Sigmoid colon (tissue), 6 donors: ENCODE measurements at regions not wholly inside any gene's neighbourhood (a gene's known extent, or its start where the extent isn't known, plus 50 kb on each side); places are given as distances from the start of the nearest gene placed in this dataset.

Experiments used
- DNase-seq: peaks from one replicate; pipeline ENCODE4 v3.0.0-alpha.2; 2019
- H3K27ac ChIP-seq, 4 donors: fragments of 200-600 bp; sonication (generic); one replicate each; pipeline ENCODE4 v1.5.1; 2016 to 2019; ENCODE audit warnings: mild to moderate bottlenecking in 1 of 4
- H3K27me3 ChIP-seq, 3 donors: fragments of 200-600 bp; sonication (generic); one replicate each; pipeline ENCODE4 v1.5.1; 2019; ENCODE audit warnings: mild to moderate bottlenecking in 1 of 3
- H3K36me3 ChIP-seq, 4 donors: fragments of 200-600 bp; sonication (generic); one replicate each; pipeline ENCODE4 v1.5.1; 2016 to 2019
- H3K4me1 ChIP-seq, 4 donors: fragments of 200-600 bp; sonication (generic); one replicate each; pipeline ENCODE4 v1.5.1; 2017 to 2019
- H3K4me3 ChIP-seq, 4 donors: fragments of 200-600 bp; sonication (generic); one replicate each; pipeline ENCODE4 v1.5.1; 2017 to 2019; ENCODE audit warnings: mild to moderate bottlenecking in 2 of 4, moderate library complexity in 1 of 4
- H3K9me3 ChIP-seq, 4 donors: fragments of 200-600 bp in 3 of 4; sonication (generic) in 3 of 4; one replicate each; pipeline versions ENCODE4 v1.5.1 to v1.6.1; 2013 to 2019
- CTCF ChIP-seq, 4 experiments: fragments of 450-650 bp in 3 of 4; fragments of 200-600 bp in 1 of 4; IDR thresholded peaks; one replicate each; pipeline ENCODE4 v1.5.1; 2016 to 2019; ENCODE audit warnings: antibody characterized with exemption in 4 of 4, mild to moderate bottlenecking in 3 of 4, moderate library complexity in 2 of 4
- EP300 ChIP-seq, 4 donors: sonication (generic); formaldehyde crosslinking; IDR thresholded peaks; one replicate each; pipeline ENCODE4 v1.6.1; 2017; ENCODE audit warnings: antibody characterized with exemption in 4 of 4
- POLR2A ChIP-seq, 2 donors: fragments of 450-650 bp; IDR thresholded peaks; one replicate each; pipeline ENCODE4 v1.6.1; 2016; ENCODE audit warnings: antibody characterized with exemption in 2 of 2, mild to moderate bottlenecking in 2 of 2, moderate library complexity in 2 of 2
- POLR2AphosphoS5 ChIP-seq, 4 donors: sonication (generic); formaldehyde crosslinking; IDR thresholded peaks; one replicate each; pipeline ENCODE4 v1.6.1; 2017; ENCODE audit warnings: antibody characterized with exemption in 4 of 4
- WGBS, 2 donors: extraction: QIAGEN DNeasy Blood & Tissue Kit; methylation state at CpG; one replicate each; pipeline ENCODE4 v1.1.7; 2013; 5-methylcytosine and 5-hydroxymethylcytosine counted together
- intact Hi-C: fragments of 100-400 bp; cut with DNase I; formaldehyde crosslinking; loops from one replicate; pipeline ENCODE4 v1.15.1; 2023
- donor health status: healthy with polysubstance abuse.
- donor health status: healthy.

- Histone ChIP-seq H3K4me3 (no peak overlapping the region), H3K27ac (no peak overlapping the region), H3K9me3 (no peaks in the 10 kb centered on the region), H3K36me3 (no peaks in the 10 kb centered on the region), H3K4me1 (no peaks in the 10 kb centered on the region), H3K27me3 (no peaks in the 10 kb centered on the region)
- no peak for TF ChIP-seq POLR2AphosphoS5 (IDR thresholded peaks at IDR 0.05)
- no peak for TF ChIP-seq EP300 (IDR thresholded peaks at IDR 0.05)
- TF ChIP-seq CTCF (IDR thresholded peaks at IDR 0.05), result no peak
- TF ChIP-seq POLR2A (IDR thresholded peaks at IDR 0.05), result no peak
- intact Hi-C loops, result no loop called here
- 78 to 81% methylated on average over 1 of the region's 1 CpG for WGBS, 2 donors
- DNase-seq, result no peak
Measured at GRCh38 chr16:51968749-51969148, 578.2 kb downstream of the TOX3 start.

- intact Hi-C loops, result no loop called here
- Histone ChIP-seq H3K36me3 (no peaks in the 10 kb centered on the region), H3K27me3 (no peaks in the 10 kb centered on the region), H3K4me3 (no peak overlapping the region), H3K9me3 (no peaks in the 10 kb centered on the region), H3K4me1 (no peaks in the 10 kb centered on the region), H3K27ac (no peak overlapping the region)
- 32 to 45% methylated on average over 4 of the region's 4 CpGs for WGBS, 2 donors
- TF ChIP-seq EP300 (IDR thresholded peaks at IDR 0.05) (no peak), POLR2AphosphoS5 (IDR thresholded peaks at IDR 0.05) (no peak), POLR2A (IDR thresholded peaks at IDR 0.05) (no peak), CTCF (IDR thresholded peaks at IDR 0.05) (no peak)
- DNase-seq, result no peak
Measured at GRCh38 chr16:51967646-51968045, 579.3 kb downstream of the TOX3 start.

GRCh38 chr16:51960931-51961330, 586.0 kb downstream of the TOX3 start:
- H3K9me3 ChIP-seq, result no peaks in the 10 kb centered on the region
- H3K4me3 ChIP-seq, result no peak overlapping the region
- TF ChIP-seq CTCF (IDR thresholded peaks at IDR 0.05), result no peak
- no peak for TF ChIP-seq POLR2A (IDR thresholded peaks at IDR 0.05)
- TF ChIP-seq POLR2AphosphoS5 (IDR thresholded peaks at IDR 0.05), result no peak
- TF ChIP-seq EP300 (IDR thresholded peaks at IDR 0.05), result no peak
- H3K4me1 ChIP-seq, result no peaks in the 10 kb centered on the region
- intact Hi-C loops, result no loop called here
- H3K36me3 ChIP-seq, result no peaks in the 10 kb centered on the region
- no peaks in the 10 kb centered on the region for H3K27me3 ChIP-seq
- no peak for DNase-seq
- no peak overlapping the region for H3K27ac ChIP-seq
- WGBS, 2 donors, result 70 to 74% methylated on average over 4 of the region's 4 CpGs

- Histone ChIP-seq H3K4me3 (no peak overlapping the region), H3K27ac (no peak overlapping the region), H3K36me3 (no peaks in the 10 kb centered on the region), H3K4me1 (no peaks in the 10 kb centered on the region), H3K9me3 (no peaks in the 10 kb centered on the region), H3K27me3 (no peaks in the 10 kb centered on the region)
- no peak for TF ChIP-seq POLR2AphosphoS5 (IDR thresholded peaks at IDR 0.05)
- TF ChIP-seq EP300 (IDR thresholded peaks at IDR 0.05), result no peak
- TF ChIP-seq POLR2A (IDR thresholded peaks at IDR 0.05), result no peak
- TF ChIP-seq CTCF (IDR thresholded peaks at IDR 0.05), result no peak
- 69 to 73% methylated on average over 7 of the region's 7 CpGs for WGBS, 2 donors
- no peak for DNase-seq
- intact Hi-C loops, result no loop called here
Measured at GRCh38 chr16:51953286-51953985, 593.5 kb downstream of the TOX3 start.

GRCh38 chr16:51952500-51952899, 594.4 kb downstream of the TOX3 start:
- H3K27me3 ChIP-seq, result no peaks in the 10 kb centered on the region
- no peaks in the 10 kb centered on the region for H3K36me3 ChIP-seq
- WGBS, 2 donors, result 84 to 95% methylated on average over 3 of the region's 3 CpGs
- H3K27ac ChIP-seq, result no peak overlapping the region
- intact Hi-C loops, result no loop called here
- DNase-seq, result no peak
- no peak for TF ChIP-seq EP300 (IDR thresholded peaks at IDR 0.05)
- no peak for TF ChIP-seq POLR2AphosphoS5 (IDR thresholded peaks at IDR 0.05)
- no peak for TF ChIP-seq POLR2A (IDR thresholded peaks at IDR 0.05)
- TF ChIP-seq CTCF (IDR thresholded peaks at IDR 0.05), result no peak
- H3K4me1 ChIP-seq, result no peaks in the 10 kb centered on the region
- no peak overlapping the region for H3K4me3 ChIP-seq
- H3K9me3 ChIP-seq, result no peaks in the 10 kb centered on the region
